ENCODE measurements at regions not wholly inside any gene's neighbourhood (a gene's known extent, or its start where the extent isn't known, plus 50 kb on each side); places are given as distances from the start of the nearest gene placed in this dataset.

DNA sequence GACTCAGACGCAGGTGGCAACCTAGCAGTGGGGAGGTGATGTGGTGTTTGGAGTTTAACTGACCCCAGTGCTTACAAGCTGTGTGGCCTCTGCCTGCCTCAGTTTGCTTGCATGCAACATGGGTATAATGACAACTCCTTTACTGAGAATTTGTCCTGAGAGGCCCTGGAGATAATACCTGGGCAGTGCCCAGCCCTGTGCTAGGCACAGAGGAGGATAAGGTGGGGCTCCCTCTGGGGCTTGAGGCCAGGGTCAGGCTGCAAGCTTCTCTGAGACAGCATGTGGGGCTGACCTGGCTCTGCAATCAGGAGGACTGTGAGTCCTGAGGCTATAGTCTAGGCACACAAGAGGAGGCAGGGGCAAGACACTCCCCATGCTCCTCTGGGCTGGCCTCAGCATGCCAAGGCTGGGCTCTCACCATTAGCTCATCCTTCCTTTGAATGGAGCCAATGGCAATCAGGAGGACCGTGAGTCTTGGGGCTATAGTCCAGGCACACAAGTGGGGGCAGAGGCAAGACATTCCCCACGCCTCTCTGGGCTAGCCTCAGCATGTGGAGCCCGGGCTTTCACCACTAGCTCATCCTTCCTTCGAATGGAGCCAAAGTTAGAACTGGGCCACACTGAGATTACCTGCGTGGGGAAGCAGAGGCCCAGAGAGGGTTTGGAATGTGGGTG lies 147.9 kb downstream of the RPS24 start:
- Histone ChIP-seq H3K4me3 (ENCODE audit: low read depth, low read length, poor library complexity, severe bottlenecking) (no peak overlapping the region), H3K4me1 (ENCODE audit: insufficient read depth, low read length, poor library complexity, severe bottlenecking) (peaks cover 6% of the 10 kb centered on the region), H3K9me3 (ENCODE audit: low read depth, low read length, poor library complexity, severe bottlenecking) (no peaks in the 10 kb centered on the region), H3K36me3 (ENCODE audit: insufficient read depth, low read length, poor library complexity, severe bottlenecking) (no peaks in the 10 kb centered on the region), H3K27ac (ENCODE audit: low read depth, low read length, poor library complexity, severe bottlenecking) (no peak overlapping the region), H3K27me3 (replicated peaks; ENCODE audit: insufficient read depth, low read depth, low read length, poor library complexity) (no peaks in the 10 kb centered on the region)
- no peak for DNase-seq (ENCODE audit: low spot score)
- intact Hi-C loops (cut with micrococcal nuclease; ENCODE audit: unreplicated experiment): no loop called here
- POLR2A ChIA-PET (ENCODE audit: low non-redundant PET): interaction anchor here (0.6 kb wide), 1 partner anchor 1061 kb away, joined by 8 read pairs; no protein-coding TSS in a partner anchor
- CTCF ChIA-PET: no interaction called here
- no TSS peak for BruUV-seq (replicated peaks)
- TF ChIP-seq EZH2 (IDR thresholded peaks at IDR 0.05; ENCODE audit: borderline replicate concordance, low read depth, low read length, poor library complexity, severe bottlenecking): no peak
- TF ChIP-seq, protein P1, sequence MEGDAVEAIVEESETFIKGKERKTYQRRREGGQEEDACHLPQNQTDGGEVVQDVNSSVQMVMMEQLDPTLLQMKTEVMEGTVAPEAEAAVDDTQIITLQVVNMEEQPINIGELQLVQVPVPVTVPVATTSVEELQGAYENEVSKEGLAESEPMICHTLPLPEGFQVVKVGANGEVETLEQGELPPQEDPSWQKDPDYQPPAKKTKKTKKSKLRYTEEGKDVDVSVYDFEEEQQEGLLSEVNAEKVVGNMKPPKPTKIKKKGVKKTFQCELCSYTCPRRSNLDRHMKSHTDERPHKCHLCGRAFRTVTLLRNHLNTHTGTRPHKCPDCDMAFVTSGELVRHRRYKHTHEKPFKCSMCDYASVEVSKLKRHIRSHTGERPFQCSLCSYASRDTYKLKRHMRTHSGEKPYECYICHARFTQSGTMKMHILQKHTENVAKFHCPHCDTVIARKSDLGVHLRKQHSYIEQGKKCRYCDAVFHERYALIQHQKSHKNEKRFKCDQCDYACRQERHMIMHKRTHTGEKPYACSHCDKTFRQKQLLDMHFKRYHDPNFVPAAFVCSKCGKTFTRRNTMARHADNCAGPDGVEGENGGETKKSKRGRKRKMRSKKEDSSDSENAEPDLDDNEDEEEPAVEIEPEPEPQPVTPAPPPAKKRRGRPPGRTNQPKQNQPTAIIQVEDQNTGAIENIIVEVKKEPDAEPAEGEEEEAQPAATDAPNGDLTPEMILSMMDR (conservative IDR thresholded peaks at IDR 0.05; ENCODE audit: low read depth, low read length): no peak

DNA sequence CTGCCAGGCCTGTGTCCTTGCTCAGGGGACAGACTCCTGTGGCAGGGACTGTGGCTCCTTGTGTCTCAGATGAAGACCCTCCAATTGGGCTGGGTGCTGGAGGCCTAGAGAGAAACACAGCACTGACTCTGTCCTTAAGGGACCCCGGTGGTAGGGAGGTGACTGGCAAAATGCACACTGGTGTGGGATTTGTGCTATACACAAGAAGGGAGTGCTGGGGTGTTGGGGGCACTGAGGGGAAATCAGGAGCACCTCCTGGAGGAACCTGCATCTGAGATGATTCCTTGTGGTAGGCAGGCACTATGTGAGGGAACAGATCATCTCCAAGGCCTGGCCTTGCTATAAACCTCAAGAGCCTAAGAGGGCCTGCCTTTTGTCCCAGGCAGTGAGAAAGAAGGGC lies 149.2 kb downstream of the RPS24 start:
- ChIA-PET CTCF (no interaction called here), POLR2A (ENCODE audit: low non-redundant PET) (no interaction called here)
- Histone ChIP-seq H3K36me3 (ENCODE audit: insufficient read depth, low read length, poor library complexity, severe bottlenecking) (no peaks in the 10 kb centered on the region), H3K4me3 (ENCODE audit: low read depth, low read length, poor library complexity, severe bottlenecking) (no peak overlapping the region), H3K4me1 (ENCODE audit: insufficient read depth, low read length, poor library complexity, severe bottlenecking) (no peaks in the 10 kb centered on the region), H3K9me3 (ENCODE audit: low read depth, low read length, poor library complexity, severe bottlenecking) (no peaks in the 10 kb centered on the region), H3K27me3 (replicated peaks; ENCODE audit: insufficient read depth, low read depth, low read length, poor library complexity) (no peaks in the 10 kb centered on the region), H3K27ac (ENCODE audit: low read depth, low read length, poor library complexity, severe bottlenecking) (no peak overlapping the region)
- BruUV-seq (replicated peaks): no TSS peak
- no peak for DNase-seq (ENCODE audit: low spot score)
- TF ChIP-seq, protein P1 (conservative IDR thresholded peaks at IDR 0.05; ENCODE audit: low read depth, low read length): no peak
- intact Hi-C loops (cut with micrococcal nuclease; ENCODE audit: unreplicated experiment): no loop called here

DNA sequence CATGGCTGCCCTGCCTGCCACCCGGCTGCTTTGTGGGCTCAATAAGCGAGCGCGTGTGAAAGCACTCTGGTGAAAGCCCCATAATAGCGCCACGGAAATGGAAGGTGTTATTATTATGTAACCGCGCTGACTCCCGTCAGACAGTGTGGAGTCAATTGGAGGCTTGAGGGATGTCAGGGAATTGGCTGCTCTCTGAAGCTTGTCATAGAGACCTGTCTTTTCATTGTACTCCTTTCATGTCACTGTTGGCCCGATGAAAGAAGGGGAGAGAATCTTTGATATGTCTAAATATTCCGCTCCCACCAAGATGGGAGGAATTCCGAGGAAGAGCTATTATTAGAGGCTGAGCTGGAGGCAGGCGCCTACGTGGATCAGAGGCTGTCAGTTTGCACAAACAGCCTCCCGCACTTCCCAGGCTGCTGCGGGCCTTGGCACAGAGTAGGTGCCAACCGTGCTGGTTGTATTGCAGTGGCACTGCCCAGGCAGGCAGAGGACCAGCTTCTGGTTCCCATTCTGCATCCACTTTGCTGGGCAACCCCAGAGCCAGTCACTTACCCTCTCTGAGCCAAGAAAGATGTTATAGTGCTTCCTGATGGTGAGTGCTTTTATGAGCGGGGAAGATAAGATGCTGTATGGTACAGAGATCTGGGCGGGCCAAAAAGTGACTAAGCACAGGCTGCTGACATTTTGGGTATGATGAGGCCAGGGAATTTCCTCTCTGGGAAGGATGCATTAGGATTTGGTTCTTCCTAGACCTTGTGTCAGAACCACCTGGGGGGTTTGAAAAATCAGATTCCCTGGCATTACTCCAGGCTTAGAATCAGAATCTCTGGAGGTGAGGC lies 151.4 kb downstream of the RPS24 start:
- Histone ChIP-seq H3K9me3 (ENCODE audit: low read depth, low read length, poor library complexity, severe bottlenecking) (no peaks in the 10 kb centered on the region), H3K4me1 (ENCODE audit: insufficient read depth, low read length, poor library complexity, severe bottlenecking) (no peaks in the 10 kb centered on the region), H3K27me3 (replicated peaks; ENCODE audit: insufficient read depth, low read depth, low read length, poor library complexity) (no peaks in the 10 kb centered on the region), H3K4me3 (ENCODE audit: low read depth, low read length, poor library complexity, severe bottlenecking) (no peak overlapping the region), H3K27ac (ENCODE audit: low read depth, low read length, poor library complexity, severe bottlenecking) (no peak overlapping the region), H3K36me3 (ENCODE audit: insufficient read depth, low read length, poor library complexity, severe bottlenecking) (no peaks in the 10 kb centered on the region)
- intact Hi-C loops (cut with micrococcal nuclease; ENCODE audit: unreplicated experiment): no loop called here
- no peak for DNase-seq (ENCODE audit: low spot score)
- TF ChIP-seq EZH2 (IDR thresholded peaks at IDR 0.05; ENCODE audit: borderline replicate concordance, low read depth, low read length, poor library complexity, severe bottlenecking): no peak
- TF ChIP-seq, protein P1 (conservative IDR thresholded peaks at IDR 0.05; ENCODE audit: low read depth, low read length): no peak
- no TSS peak for BruUV-seq (replicated peaks)
- POLR2A ChIA-PET (ENCODE audit: low non-redundant PET): no interaction called here
- CTCF ChIA-PET: no interaction called here
